MM.1S (cell line): ENCODE measurements at regions not wholly inside any gene's neighbourhood (a gene's known extent, or its start where the extent isn't known, plus 50 kb on each side); places are given as distances from the start of the nearest gene placed in this dataset.
"Not testable (repeated sequence)": the region's sequence is repeated elsewhere in the genome, so short reads cannot be mapped to it uniquely, and the experiment has no call there.

Experiments
- DNase-seq: peaks from one replicate; pipeline ENCODE4 v3.0.0-alpha.2; 2015
- H2AFZ ChIP-seq: fragments of 300-600 bp; sonication (generic); 2 replicates; pipeline ENCODE4 v1.6.0; 2016; ENCODE audit warnings: antibody characterized with exemption, low read length
- H3F3A ChIP-seq: fragments of 300-600 bp; sonication (generic); 2 replicates; pipeline ENCODE4 v1.6.1; 2016; ENCODE audit warnings: mild to moderate bottlenecking, antibody characterized with exemption, low read length, moderate library complexity, mixed read lengths; ENCODE audit not compliant: insufficient read depth
- H3K27ac ChIP-seq: fragments of 300-600 bp; sonication (generic); 2 replicates; pipeline ENCODE4 v1.5.1; 2016; ENCODE audit warnings: mild to moderate bottlenecking, low read length
- H3K27me3 ChIP-seq: fragments of 300-600 bp; sonication (generic); replicated peaks from 2 replicates; pipeline ENCODE4 v1.6.0; 2016; ENCODE audit warnings: low read length; ENCODE audit not compliant: insufficient read depth
- H3K36me3 ChIP-seq: fragments of 300-600 bp; sonication (generic); replicated peaks from 2 replicates; pipeline ENCODE4 v1.6.1; 2016; ENCODE audit warnings: mild to moderate bottlenecking, low read length, mixed read lengths; ENCODE audit not compliant: insufficient read depth
- H3K4me1 ChIP-seq: fragments of 300-600 bp; sonication (generic); 2 replicates; pipeline ENCODE4 v1.6.1; 2016; ENCODE audit warnings: low read length, mixed read lengths
- H3K4me2 ChIP-seq: fragments of 300-600 bp; sonication (generic); 2 replicates; pipeline ENCODE4 v1.6.0; 2016; ENCODE audit warnings: low read depth, low read length
- H3K4me3 ChIP-seq: fragments of 300-600 bp; sonication (generic); 2 replicates; pipeline ENCODE4 v1.5.1; 2016; ENCODE audit warnings: low read length, mixed read lengths
- H3K79me2 ChIP-seq: fragments of 300-600 bp; sonication (generic); 2 replicates; pipeline ENCODE4 v1.6.1; 2016; ENCODE audit warnings: mixed run types, low read length, mixed read lengths
- H3K9ac ChIP-seq: fragments of 300-600 bp; sonication (generic); 2 replicates; pipeline ENCODE4 v1.6.1; 2016; ENCODE audit warnings: low read length, mixed read lengths
- H3K9me2 ChIP-seq: fragments of 300-600 bp; sonication (generic); replicated peaks from 2 replicates; pipeline ENCODE4 v1.6.1; 2016; ENCODE audit warnings: mild to moderate bottlenecking, low read length, mixed read lengths; ENCODE audit not compliant: insufficient read depth
- H3K9me3 ChIP-seq: fragments of 300-600 bp; sonication (generic); replicated peaks from 2 replicates; pipeline ENCODE4 v1.6.1; 2016; ENCODE audit warnings: mild to moderate bottlenecking, low read length, mixed read lengths; ENCODE audit not compliant: insufficient read depth
- H4K20me1 ChIP-seq: fragments of 300-600 bp; sonication (generic); 2 replicates; pipeline ENCODE4 v1.6.1; 2016; ENCODE audit warnings: mild to moderate bottlenecking, low read length, moderate library complexity, mixed read lengths; ENCODE audit not compliant: insufficient read depth
- EZH2 ChIP-seq: fragments of 300-600 bp; sonication (generic); optimal IDR thresholded peaks from 2 replicates; pipeline ENCODE3; 2017; ENCODE audit warnings: low read depth, mild to moderate bottlenecking, antibody characterized with exemption, low read length, mixed read lengths
- EZH2phosphoT487 ChIP-seq: fragments of 300-600 bp; sonication (generic); IDR thresholded peaks from 2 replicates; pipeline ENCODE4 v1.6.1; 2018; ENCODE audit warnings: antibody characterized with exemption, low read length
- TF ChIP-seq, protein P1 (sequence below): fragments of 300-600 bp; sonication (generic); IDR thresholded peaks from 2 replicates; pipeline ENCODE4 v1.5.1; 2016; ENCODE audit warnings: antibody characterized with exemption, low read length, mixed read lengths

GRCh38 chr4:61004651-61005170, 195.4 kb upstream of the ADGRL3 start:
- Histone ChIP-seq H3K9me3 (no peaks in the 10 kb centered on the region), H3F3A (no peaks in the 10 kb centered on the region), H3K4me2 (no peak overlapping the region), H3K4me3 (no peak overlapping the region), H3K27me3 (no peaks in the 10 kb centered on the region), H3K9ac (no peak overlapping the region), H2AFZ (no peak overlapping the region), H3K9me2 (no peaks in the 10 kb centered on the region), H3K27ac (no peak overlapping the region), H4K20me1 (no peaks in the 10 kb centered on the region), H3K36me3 (no peaks in the 10 kb centered on the region), H3K4me1 (no peaks in the 10 kb centered on the region), H3K79me2 (no peaks in the 10 kb centered on the region)
- TF ChIP-seq EZH2phosphoT487 = no peak
- no peak for TF ChIP-seq EZH2
- TF ChIP-seq, protein P1, sequence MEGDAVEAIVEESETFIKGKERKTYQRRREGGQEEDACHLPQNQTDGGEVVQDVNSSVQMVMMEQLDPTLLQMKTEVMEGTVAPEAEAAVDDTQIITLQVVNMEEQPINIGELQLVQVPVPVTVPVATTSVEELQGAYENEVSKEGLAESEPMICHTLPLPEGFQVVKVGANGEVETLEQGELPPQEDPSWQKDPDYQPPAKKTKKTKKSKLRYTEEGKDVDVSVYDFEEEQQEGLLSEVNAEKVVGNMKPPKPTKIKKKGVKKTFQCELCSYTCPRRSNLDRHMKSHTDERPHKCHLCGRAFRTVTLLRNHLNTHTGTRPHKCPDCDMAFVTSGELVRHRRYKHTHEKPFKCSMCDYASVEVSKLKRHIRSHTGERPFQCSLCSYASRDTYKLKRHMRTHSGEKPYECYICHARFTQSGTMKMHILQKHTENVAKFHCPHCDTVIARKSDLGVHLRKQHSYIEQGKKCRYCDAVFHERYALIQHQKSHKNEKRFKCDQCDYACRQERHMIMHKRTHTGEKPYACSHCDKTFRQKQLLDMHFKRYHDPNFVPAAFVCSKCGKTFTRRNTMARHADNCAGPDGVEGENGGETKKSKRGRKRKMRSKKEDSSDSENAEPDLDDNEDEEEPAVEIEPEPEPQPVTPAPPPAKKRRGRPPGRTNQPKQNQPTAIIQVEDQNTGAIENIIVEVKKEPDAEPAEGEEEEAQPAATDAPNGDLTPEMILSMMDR = no peak
- no peak for DNase-seq

DNA sequence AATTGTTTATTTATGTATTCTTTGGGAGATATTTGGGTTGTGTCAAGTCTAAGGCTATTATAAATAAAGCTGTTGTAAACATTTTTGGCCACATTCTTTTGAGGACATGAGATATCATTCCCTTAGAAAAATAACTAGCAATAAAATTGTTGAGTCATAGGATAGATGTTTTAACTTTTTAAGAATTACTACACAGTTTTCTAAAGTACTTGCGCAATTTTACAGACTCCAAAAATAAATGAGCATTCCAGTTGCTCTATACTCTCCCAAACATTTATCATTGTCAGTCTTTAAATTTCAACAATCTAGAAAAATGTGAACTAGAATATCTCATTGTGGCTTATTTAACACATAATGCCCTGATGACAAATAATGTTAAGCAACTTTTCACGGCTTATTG, 189.1 kb upstream of the ADGRL3 start:
- no peak for DNase-seq
- Histone ChIP-seq H3K9me3 (no peaks in the 10 kb centered on the region), H3K9me2 (no peaks in the 10 kb centered on the region), H3K9ac (no peak overlapping the region), H3K79me2 (no peaks in the 10 kb centered on the region), H3K4me1 (no peaks in the 10 kb centered on the region), H2AFZ (no peak overlapping the region), H3K4me2 (no peak overlapping the region), H3K27me3 (no peaks in the 10 kb centered on the region), H4K20me1 (no peaks in the 10 kb centered on the region), H3K27ac (no peak overlapping the region), H3F3A (no peaks in the 10 kb centered on the region), H3K4me3 (no peak overlapping the region), H3K36me3 (no peaks in the 10 kb centered on the region)
- TF ChIP-seq, protein P1 = no peak
- TF ChIP-seq EZH2 (no peak), EZH2phosphoT487 (no peak)

DNA sequence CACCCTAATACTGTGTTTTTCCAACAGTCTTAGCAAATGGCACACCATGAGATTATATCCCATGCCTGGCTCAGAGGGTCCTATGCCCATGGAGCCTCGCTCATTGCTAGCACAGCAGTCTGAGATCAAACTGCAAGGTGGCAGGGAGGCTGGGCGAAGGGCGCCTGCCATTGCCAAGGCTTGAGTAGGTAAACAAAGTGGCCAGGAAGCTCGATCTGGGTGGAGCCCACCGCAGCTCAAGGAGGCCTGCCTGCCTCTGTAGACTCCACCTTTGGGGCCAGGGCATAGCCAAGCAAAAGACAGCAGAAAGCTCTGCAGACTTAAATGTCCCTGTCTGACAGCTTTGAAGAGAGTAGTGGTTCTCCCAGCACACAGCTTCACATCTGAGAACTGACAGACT, 188.2 kb upstream of the ADGRL3 start:
- not testable (repeated sequence) for H3K9ac ChIP-seq, H3K4me2 ChIP-seq, H3K4me1 ChIP-seq, H3K36me3 ChIP-seq, H3K79me2 ChIP-seq, H4K20me1 ChIP-seq, DNase-seq, H3F3A ChIP-seq, H3K9me3 ChIP-seq, H2AFZ ChIP-seq, H3K27ac ChIP-seq, H3K4me3 ChIP-seq, H3K9me2 ChIP-seq, H3K27me3 ChIP-seq

DNA sequence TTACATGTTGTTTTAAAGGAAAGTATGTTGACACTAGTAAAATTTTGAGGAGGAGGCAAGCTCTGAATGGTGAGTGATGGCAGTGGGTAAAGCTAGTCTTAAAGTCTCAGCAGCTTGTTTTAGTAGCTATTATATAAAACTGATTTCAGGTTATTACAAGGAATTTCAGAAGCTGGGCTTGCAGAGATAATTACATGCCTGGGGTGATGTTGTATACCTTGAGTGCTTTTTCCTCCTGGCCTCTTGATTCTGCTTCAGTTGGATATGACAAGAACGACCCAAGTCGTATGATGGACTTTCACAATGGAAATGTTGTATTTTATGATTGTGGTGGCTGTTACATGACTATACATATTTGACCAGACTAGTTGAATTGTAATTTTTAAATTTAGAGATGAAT, 175.5 kb upstream of the ADGRL3 start:
- no peaks in the 10 kb centered on the region for H3K9me3 ChIP-seq
- H3F3A ChIP-seq = no peaks in the 10 kb centered on the region
- H3K27me3 ChIP-seq = no peaks in the 10 kb centered on the region
- no peak overlapping the region for H3K4me2 ChIP-seq
- no peak overlapping the region for H3K9ac ChIP-seq
- H3K4me1 ChIP-seq = no peaks in the 10 kb centered on the region
- H3K36me3 ChIP-seq = no peaks in the 10 kb centered on the region
- H3K9me2 ChIP-seq = no peaks in the 10 kb centered on the region
- H4K20me1 ChIP-seq = no peaks in the 10 kb centered on the region
- no peak overlapping the region for H3K4me3 ChIP-seq
- TF ChIP-seq, protein P1 = no peak
- TF ChIP-seq EZH2phosphoT487 (no peak), EZH2 (no peak)
- no peak for DNase-seq
- H3K27ac ChIP-seq = no peak overlapping the region
- H3K79me2 ChIP-seq = no peaks in the 10 kb centered on the region
- no peak overlapping the region for H2AFZ ChIP-seq
